NCI-H82 (cell line): ENCODE measurements at regions not wholly inside any gene's neighbourhood (a gene's known extent, or its start where the extent isn't known, plus 50 kb on each side); places are given as distances from the start of the nearest gene placed in this dataset.
A peak's percentile ranks its signal among the peaks of the same experiment; 100 is the strongest.
"Not testable (repeated sequence)": the region's sequence is repeated elsewhere in the genome, so short reads cannot be mapped to it uniquely, and the experiment has no call there.

Source experiments
- DNase-seq: peaks from one replicate; lab custom pipeline; 2025; lab: John Stamatoyannopoulos, UW

GRCh38 chr6:23783901-23784300 is 342.1 kb upstream of the NRSN1 start:
- DNase-seq = no peak

- DNase-seq = peak; percentile 39
Observed at GRCh38 chr6:23784301-23784919, 341.6 kb upstream of the NRSN1 start.

GRCh38 chr6:23790756-23791155 is 335.3 kb upstream of the NRSN1 start:
- DNase-seq = no peak

GRCh38 chr6:23797041-23797440 is 329.0 kb upstream of the NRSN1 start:
- no peak for DNase-seq

DNA sequence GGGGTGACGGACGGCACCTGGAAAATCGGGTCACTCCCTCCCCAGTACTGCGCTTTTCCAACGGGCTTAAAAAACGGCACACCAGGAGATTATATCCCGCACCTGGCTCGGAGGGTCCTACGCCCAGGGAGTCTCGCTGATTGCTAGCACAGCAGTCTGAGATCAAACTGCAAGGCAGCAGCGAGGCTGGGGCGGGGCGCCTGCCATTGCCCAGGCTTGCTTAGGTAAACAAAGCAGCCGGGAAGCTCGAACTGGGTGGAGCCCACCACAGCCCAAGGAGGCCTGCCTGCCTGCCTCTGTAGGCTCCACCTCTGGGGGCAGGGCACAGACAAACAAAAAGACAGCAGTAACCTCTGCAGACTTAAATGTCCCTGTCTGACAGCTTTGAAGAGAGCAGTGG is 321.7 kb upstream of the NRSN1 start:
- not testable (repeated sequence) for DNase-seq

DNA sequence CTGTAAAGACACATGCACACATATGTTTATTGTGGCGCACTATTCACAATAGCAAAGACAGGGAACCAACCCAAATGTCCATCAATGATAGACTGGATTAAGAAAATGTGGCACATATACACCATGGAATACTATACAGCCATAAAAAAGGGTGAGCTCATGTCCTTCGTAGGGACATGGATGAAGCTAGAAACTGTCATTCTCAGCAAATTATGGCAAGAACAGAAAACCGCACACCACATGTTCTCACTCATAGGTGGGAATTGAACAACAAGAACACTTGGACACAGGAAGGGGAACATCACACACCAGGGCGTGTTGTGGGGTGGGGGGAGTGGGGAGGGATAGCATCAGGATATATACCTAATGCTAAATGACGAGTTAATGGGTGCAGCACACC is 304.9 kb upstream of the NRSN1 start:
- not testable (repeated sequence) for DNase-seq

- no peak for DNase-seq
Observed at GRCh38 chr6:23823421-23823820, 302.6 kb upstream of the NRSN1 start.

DNA sequence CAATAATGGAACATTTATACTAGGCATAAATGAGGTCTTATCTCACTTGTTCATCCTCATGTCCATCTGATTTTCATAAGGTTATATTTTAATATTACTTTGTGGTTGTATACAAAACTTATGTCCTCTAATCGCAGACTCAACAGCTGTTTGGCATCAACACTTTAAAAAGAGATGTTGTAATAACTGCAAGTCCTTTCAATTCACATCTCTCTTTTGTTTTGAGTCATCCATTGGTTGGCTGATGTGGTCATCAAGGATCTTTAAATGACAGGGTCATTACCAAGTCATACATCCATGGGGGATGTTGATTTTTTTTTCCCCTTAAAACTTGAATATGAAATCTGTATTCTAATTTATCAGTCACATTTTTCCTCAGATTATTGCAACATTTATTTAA is 299.4 kb upstream of the NRSN1 start:
- DNase-seq = no peak

GRCh38 chr6:23828861-23829260 is 297.2 kb upstream of the NRSN1 start:
- DNase-seq = no peak

DNA sequence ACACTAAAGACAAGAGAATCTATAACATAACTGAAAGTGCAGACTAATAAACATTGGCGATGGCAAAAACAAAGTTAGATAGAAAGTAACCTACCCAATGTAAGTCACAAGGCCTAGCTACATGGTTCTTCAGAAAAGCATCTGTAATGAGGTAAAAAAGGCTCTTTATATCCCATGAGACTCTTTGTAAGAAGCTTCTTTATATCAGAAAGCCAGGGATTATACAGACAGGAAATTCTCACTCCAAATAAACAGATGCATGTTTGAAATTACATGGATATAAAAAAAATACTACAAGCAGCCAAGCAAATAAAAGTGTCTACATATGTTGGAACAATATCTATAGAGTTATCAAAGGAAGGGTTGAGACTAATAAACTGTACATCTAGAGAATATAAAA is 284.9 kb upstream of the NRSN1 start:
- no peak for DNase-seq

DNA sequence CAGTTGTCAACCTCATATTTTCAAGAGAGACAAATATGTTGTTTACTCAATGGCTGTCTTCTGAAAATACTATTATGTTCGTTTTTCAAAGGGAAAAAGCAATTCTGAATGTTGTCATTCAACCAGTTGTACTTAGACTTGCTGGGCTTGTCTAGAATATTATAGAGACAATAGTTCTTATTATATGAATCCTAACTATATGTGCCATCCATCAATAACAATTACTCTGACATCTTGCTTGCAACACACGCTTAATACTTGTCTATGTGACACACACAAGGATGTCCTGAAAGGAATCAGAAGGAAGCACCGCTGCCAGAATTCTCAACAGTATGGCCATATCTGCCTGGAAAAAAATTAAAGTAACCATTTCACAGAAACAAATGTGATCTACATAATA is 283.3 kb upstream of the NRSN1 start:
- DNase-seq = no peak

- DNase-seq = no peak
Observed at GRCh38 chr6:23851522-23851921, 274.5 kb upstream of the NRSN1 start.

DNA sequence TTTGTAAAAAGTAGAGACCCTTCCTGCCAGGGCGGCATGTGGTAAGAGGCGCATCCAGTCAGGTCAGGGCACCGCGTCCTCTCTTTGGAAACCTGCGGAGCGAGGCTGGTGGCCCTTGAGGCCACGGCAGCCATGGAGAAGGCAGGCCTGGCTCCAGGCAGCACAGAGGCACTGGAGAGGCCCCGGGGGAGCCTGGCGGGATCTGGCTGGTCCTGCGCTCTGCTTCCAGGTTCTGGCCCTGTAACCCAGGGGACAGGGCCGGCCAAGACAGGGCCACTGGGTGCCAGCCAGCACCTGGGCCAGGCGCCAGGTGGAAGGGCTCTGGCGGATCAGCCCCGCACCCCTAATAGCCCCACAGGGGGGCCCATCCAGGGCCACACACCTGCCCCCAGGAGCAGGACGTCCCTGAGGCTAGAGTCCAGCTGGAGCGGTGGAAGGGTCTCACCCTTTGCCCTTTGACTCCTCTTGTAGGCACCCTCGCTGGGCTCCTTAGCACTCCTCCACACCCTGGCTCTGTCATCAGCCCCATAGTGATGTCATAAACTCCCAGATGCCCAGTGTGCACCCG is 272.4 kb upstream of the NRSN1 start:
- not testable (repeated sequence) for DNase-seq

GRCh38 chr6:23854154-23854553 is 271.9 kb upstream of the NRSN1 start:
- DNase-seq = not testable (repeated sequence)

DNA sequence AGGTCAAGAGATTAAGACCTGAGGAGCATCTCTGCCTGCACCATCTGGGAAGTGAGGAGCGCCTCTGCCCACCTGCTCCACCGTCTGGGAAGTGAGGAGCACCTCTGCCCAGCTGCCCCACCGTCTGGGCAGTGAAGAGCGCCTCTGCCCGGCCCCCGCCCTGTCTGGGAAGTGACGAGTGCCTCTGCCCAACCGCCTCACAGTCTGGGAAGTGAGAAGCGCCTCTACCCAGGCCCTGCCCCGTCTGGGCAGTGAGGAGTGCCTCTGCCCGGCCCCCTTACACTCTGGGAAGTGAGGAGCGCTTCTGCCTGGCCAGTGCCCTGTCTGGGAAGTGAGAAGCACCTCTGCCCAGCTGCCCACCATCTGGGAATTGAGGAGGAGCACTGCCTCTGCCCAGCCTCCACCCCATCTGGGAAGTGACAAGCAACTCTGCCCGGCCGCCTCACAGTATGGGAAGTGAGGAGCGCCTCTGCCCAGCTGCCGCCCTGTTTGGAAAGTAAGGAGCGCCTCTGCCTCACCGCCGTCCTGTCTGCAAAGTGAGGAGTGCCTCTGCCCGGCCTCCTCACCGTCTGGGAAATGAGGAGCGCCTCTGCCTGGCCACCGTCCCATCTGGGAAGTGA is 270.4 kb upstream of the NRSN1 start:
- DNase-seq = no peak

- no peak for DNase-seq
Observed at GRCh38 chr6:23870496-23870895, 255.5 kb upstream of the NRSN1 start.

GRCh38 chr6:23873161-23873560 is 252.9 kb upstream of the NRSN1 start:
- DNase-seq = no peak

- DNase-seq = no peak
Observed at GRCh38 chr6:23875006-23875405, 251.0 kb upstream of the NRSN1 start.

DNA sequence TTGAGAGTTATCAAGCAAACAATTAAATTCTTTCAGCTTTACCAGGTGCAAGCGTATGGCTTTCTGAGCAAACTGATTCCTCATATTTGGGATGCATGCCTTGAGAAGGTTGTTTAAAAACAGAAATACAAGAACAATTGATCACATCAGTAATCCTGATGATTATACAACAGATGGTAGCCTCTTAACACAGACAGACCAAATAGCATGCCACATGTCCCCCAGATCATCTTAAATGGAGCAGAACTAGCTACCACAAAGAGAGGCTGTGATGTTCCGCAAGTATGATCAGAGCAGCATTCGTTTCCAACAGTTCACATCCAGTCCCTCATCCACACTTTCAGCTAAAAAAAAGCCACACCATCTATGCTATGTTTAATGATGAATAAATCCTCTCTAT is 246.2 kb upstream of the NRSN1 start:
- peak; percentile 83 for DNase-seq

DNA sequence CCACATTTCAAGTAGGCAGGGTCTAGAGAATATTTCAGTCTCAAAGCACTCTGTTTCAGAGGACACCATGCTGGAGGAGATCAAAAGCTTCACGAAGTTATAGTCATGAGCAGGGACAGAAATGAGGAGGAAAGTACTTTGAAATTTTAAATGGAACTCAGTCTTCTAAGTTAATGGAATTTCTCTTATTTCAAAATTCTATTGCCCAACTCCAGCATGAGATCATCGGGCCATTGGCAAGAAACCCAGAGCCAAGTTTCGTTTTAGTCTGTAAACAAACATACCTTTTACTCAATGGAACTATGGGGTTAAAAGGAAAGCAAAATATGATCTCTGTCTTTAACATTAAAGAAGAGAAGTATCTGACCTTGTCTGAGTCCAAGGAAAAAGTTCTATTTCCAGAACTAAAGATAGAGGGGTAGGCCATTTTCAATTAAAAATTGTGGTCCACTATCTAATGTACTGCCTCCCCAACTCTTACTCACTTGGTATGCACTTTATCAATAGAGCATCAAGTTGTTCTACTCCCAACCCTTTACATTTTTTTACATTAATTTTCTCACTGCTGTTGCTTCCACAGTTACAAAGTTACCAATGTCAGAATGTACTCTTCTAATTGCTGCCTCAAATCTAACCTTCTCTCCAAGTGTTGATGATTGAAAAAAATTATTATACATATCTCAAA is 235.3 kb upstream of the NRSN1 start:
- DNase-seq = no peak

GRCh38 chr6:23905133-23905815 is 220.7 kb upstream of the NRSN1 start:
- DNase-seq = no peak

DNA sequence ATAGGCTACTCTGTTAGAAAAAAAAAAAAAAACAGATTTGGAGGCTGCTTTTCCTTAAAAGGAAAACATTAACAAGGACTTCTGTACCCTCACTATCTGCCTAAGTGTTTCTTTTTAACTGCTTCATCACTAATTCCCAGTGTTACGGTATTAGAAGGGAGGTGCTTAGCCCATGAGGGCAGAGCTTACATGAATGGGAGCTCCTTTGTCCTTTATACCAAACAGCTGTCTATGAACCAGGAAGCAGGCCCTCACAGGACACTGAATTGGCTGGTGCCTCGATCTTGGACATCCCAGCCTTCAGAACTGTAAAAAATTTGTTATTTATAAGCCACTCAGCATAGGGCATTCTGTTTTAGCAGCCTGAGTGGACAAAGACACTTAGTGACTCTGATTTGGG is 215.6 kb upstream of the NRSN1 start:
- no peak for DNase-seq

GRCh38 chr6:23927935-23928334 is 198.1 kb upstream of the NRSN1 start:
- no peak for DNase-seq
